ENCODE measurements at regions not wholly inside any gene's neighbourhood (a gene's known extent, or its start where the extent isn't known, plus 50 kb on each side); places are given as distances from the start of the nearest gene placed in this dataset.

DNA sequence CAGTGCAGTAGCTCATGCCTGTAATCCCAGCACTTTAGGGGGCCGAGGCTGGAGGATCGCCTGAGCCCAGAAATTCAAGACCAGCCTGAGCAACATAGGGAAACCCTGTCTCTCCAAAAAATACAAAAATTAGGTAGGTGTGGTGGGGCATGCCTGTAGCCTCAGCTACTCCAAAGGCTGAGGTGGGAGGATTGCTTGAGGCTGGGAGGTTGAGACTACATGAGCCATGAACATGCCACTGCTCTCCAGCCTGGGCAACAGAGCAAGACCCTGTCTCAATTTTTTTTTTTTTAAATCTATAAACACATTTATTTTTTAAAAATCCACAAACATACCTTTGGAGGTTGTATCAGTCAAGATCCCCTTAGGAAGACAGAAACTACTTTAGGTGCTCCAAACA lies 326.3 kb downstream of the EPHA4 start:
- intact Hi-C loops (cut with DNase I) = no loop called here
- WGBS = 90% methylated on average over 2 of the region's 2 CpGs

DNA sequence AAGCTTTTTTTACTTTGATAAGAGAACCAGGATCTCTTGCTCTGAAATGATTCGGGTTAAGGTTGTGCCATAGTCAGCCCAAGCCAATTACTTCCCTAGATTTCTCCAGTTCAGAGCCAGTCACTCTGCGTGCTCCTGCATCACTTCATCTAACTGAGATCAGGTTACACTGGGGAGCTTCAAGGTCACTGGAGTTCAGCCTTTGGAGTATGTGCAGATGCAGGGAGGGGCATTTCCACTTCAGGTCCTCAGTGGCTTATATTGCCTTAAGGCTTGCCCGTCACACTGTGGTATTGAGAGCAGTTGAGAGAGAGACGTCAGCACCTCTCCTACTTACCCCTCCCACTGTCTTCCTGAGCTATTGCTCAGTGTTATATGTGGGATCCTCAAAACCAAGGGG lies 317.8 kb downstream of the EPHA4 start:
- WGBS = 71% methylated on average over 4 of the region's 4 CpGs
- Histone ChIP-seq H3K9me3 (no peaks in the 10 kb centered on the region), H3K4me3 (no peak overlapping the region), H3K4me1 (replicated peaks) (no peaks in the 10 kb centered on the region), H3K27me3 (replicated peaks; ENCODE audit: insufficient read depth) (no peaks in the 10 kb centered on the region), H3K36me3 (no peaks in the 10 kb centered on the region), H3K27ac (no peak overlapping the region)
- TF ChIP-seq POLR2A (IDR thresholded peaks at IDR 0.05) = no peak
- TF ChIP-seq POLR2AphosphoS5 (IDR thresholded peaks at IDR 0.05) = no peak
- TF ChIP-seq, protein P1, sequence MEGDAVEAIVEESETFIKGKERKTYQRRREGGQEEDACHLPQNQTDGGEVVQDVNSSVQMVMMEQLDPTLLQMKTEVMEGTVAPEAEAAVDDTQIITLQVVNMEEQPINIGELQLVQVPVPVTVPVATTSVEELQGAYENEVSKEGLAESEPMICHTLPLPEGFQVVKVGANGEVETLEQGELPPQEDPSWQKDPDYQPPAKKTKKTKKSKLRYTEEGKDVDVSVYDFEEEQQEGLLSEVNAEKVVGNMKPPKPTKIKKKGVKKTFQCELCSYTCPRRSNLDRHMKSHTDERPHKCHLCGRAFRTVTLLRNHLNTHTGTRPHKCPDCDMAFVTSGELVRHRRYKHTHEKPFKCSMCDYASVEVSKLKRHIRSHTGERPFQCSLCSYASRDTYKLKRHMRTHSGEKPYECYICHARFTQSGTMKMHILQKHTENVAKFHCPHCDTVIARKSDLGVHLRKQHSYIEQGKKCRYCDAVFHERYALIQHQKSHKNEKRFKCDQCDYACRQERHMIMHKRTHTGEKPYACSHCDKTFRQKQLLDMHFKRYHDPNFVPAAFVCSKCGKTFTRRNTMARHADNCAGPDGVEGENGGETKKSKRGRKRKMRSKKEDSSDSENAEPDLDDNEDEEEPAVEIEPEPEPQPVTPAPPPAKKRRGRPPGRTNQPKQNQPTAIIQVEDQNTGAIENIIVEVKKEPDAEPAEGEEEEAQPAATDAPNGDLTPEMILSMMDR (IDR thresholded peaks at IDR 0.05) = no peak
- intact Hi-C loops (cut with DNase I) = no loop called here
- DNase-seq (ENCODE audit: low spot score) = no peak

More for the DNA sequence above, 326.3 kb downstream of the EPHA4 start:
- H3K27me3 ChIP-seq (replicated peaks; ENCODE audit: insufficient read depth) = no peaks in the 10 kb centered on the region
- DNase-seq (ENCODE audit: low spot score) = no peak
- no peak overlapping the region for H3K4me3 ChIP-seq
- no peaks in the 10 kb centered on the region for H3K4me1 ChIP-seq (replicated peaks)
- TF ChIP-seq POLR2A (IDR thresholded peaks at IDR 0.05) (no peak), POLR2AphosphoS5 (IDR thresholded peaks at IDR 0.05) (no peak)
- TF ChIP-seq, protein P1 (IDR thresholded peaks at IDR 0.05) = no peak
- no peaks in the 10 kb centered on the region for H3K9me3 ChIP-seq
- no peak overlapping the region for H3K27ac ChIP-seq
- no peaks in the 10 kb centered on the region for H3K36me3 ChIP-seq

DNA sequence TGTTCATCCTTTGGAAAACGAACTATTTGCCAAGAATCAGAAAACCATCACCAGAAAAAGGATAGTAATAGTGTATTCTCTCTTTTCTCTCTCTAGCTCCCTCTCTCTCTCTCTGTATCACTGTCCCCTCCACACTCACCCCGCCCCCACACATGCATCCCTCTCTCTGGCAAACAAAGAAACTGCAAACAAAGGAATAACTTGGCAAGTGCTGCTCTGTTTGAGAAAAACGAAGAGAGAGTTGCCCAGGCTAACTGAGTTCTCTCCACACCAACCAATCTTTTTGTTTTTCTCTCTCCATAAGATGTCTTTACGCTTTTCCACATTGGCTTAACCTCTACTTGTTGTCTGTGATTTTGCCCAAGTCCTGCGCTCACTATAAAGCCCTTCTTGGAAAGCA lies 316.2 kb downstream of the EPHA4 start:
- no peaks in the 10 kb centered on the region for H3K36me3 ChIP-seq
- no peaks in the 10 kb centered on the region for H3K4me1 ChIP-seq (replicated peaks)
- WGBS = 54% methylated on average over 5 of the region's 5 CpGs
- no peak for DNase-seq (ENCODE audit: low spot score)
- no peaks in the 10 kb centered on the region for H3K27me3 ChIP-seq (replicated peaks; ENCODE audit: insufficient read depth)
- no peak overlapping the region for H3K27ac ChIP-seq
- TF ChIP-seq, protein P1 (IDR thresholded peaks at IDR 0.05) = no peak
- TF ChIP-seq POLR2A (IDR thresholded peaks at IDR 0.05) (no peak), POLR2AphosphoS5 (IDR thresholded peaks at IDR 0.05) (no peak)
- intact Hi-C loops (cut with DNase I) = no loop called here
- H3K4me3 ChIP-seq = no peak overlapping the region
- H3K9me3 ChIP-seq = no peaks in the 10 kb centered on the region

DNA sequence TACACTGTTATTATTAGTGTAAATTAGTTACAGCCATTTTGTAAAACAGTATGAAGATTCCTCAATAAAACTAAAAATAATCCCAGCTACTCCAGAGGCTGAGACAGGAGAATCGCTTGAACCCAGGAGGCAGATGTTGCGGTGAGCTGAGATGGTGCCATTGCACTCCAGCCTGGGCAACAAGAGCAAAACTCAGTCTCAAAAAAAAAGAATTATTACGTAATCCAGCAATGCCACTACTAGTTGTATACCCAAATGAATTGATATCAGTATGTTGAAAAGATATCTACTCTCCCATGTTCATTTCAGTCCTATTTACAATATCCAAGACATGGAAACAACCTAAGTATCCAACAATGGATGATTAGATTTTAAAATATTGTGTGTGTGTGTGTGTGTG lies 313.6 kb downstream of the EPHA4 start:
- no peak overlapping the region for H3K4me3 ChIP-seq
- no peaks in the 10 kb centered on the region for H3K27me3 ChIP-seq (replicated peaks; ENCODE audit: insufficient read depth)
- intact Hi-C loops (cut with DNase I) = no loop called here
- no peaks in the 10 kb centered on the region for H3K4me1 ChIP-seq (replicated peaks)
- DNase-seq (ENCODE audit: low spot score) = no peak
- H3K9me3 ChIP-seq = no peaks in the 10 kb centered on the region
- H3K27ac ChIP-seq = no peak overlapping the region
- 94% methylated on average over 3 of the region's 3 CpGs for WGBS
- TF ChIP-seq POLR2AphosphoS5 (IDR thresholded peaks at IDR 0.05) = no peak
- TF ChIP-seq POLR2A (IDR thresholded peaks at IDR 0.05) = no peak
- TF ChIP-seq, protein P1 (IDR thresholded peaks at IDR 0.05) = no peak
- no peaks in the 10 kb centered on the region for H3K36me3 ChIP-seq

DNA sequence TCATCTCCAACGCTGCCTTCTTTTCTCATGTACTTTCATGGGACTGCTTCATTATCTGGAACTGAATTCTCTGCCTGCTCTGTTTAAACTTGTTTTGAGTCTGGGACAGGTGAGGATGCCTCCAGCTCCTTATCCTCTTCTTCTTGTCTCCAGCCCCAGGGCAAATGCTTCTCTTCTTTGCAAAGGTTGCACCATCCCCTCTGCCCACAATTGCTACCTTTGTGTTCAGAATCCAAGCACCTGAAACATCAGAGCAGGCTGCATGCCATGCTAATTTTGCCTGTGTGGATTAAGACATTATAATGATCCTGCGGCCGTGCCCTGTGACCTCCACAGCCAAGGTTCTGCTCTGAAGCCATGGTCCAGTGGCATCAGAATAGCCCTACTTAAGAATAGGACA lies 309.5 kb downstream of the EPHA4 start:
- H3K4me1 ChIP-seq (replicated peaks) = no peaks in the 10 kb centered on the region
- no peaks in the 10 kb centered on the region for H3K9me3 ChIP-seq
- DNase-seq (ENCODE audit: low spot score) = no peak
- 82% methylated on average over 3 of the region's 3 CpGs for WGBS
- no peaks in the 10 kb centered on the region for H3K27me3 ChIP-seq (replicated peaks; ENCODE audit: insufficient read depth)
- TF ChIP-seq POLR2AphosphoS5 (IDR thresholded peaks at IDR 0.05) (no peak), POLR2A (IDR thresholded peaks at IDR 0.05) (no peak)
- TF ChIP-seq, protein P1 (IDR thresholded peaks at IDR 0.05) = no peak
- intact Hi-C loops (cut with DNase I) = no loop called here
- H3K4me3 ChIP-seq = no peak overlapping the region
- no peak overlapping the region for H3K27ac ChIP-seq
- H3K36me3 ChIP-seq = no peaks in the 10 kb centered on the region
